GM18867 (cell line): ENCODE measurements at regions not wholly inside any gene's neighbourhood (a gene's known extent, or its start where the extent isn't known, plus 50 kb on each side); places are given as distances from the start of the nearest gene placed in this dataset.
"Not testable (repeated sequence)": the region's sequence is repeated elsewhere in the genome, so short reads cannot be mapped to it uniquely, and the experiment has no call there.

ENCODE experiments used
- ATAC-seq: cut with Tn5 transposase; IDR thresholded peaks from one replicate; pipeline ENCODE4 v1.9.1; 2021; ENCODE audit warnings: mild to moderate bottlenecking, moderate library complexity; ENCODE audit not compliant: unreplicated experiment

DNA sequence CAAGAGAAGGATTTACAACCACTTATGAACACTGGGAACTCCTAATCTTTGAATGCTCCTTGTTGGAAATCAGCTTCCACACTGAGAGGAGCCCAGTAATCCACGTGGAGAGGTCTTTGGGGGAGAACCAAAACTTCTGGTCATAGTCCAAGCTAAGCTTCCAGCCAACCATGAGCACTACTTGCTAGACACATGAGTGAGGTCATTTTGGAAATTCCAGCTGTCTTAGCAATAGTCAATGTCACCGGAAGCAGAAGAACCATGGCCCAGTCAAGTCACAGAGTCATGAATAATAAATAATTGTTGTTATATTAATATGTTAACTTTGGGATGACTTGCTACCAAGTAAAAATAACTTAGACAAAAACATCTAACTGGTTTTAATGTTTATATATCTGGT lies 324.9 kb upstream of the SGCG start:
- ATAC-seq = no peak

DNA sequence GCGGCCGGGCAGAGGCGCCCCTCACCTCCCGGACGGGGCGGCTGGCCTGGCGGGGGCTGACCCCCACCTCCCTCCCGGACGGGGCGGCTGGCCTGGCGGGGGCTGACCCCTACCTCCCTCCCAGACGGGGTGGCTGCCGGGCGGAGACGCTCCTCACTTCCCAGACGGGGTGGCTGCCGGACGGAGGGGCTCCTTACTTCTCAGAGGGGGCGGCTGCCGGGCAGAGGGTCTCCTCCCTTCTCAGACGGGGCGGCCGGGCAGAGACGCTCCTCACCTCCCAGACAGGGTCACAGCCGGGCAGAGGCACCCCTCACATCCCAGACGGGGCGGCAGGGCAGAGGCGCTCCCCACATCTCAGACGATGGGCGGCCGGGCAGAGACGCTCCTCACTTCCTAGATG lies 321.8 kb upstream of the SGCG start:
- ATAC-seq = not testable (repeated sequence)

DNA sequence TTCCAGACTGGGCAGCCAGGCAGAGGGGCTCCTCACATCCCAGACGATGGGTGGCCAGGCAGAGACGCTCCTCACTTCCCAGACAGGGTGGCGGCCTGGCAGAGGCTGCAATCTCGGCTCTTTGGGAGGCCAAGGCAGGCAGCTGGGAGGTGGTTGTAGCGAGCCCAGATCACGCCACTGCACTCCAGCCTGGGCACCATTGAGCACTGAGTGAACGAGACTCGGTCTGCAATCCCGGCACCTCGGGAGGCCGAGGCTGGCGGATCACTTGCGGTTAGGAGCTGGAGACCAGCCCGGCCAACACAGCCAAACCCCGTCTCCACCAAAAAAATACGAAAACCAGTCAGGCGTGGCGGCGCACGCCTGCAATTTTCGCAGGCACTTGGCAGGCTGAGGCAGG lies 321.4 kb upstream of the SGCG start:
- not testable (repeated sequence) for ATAC-seq

DNA sequence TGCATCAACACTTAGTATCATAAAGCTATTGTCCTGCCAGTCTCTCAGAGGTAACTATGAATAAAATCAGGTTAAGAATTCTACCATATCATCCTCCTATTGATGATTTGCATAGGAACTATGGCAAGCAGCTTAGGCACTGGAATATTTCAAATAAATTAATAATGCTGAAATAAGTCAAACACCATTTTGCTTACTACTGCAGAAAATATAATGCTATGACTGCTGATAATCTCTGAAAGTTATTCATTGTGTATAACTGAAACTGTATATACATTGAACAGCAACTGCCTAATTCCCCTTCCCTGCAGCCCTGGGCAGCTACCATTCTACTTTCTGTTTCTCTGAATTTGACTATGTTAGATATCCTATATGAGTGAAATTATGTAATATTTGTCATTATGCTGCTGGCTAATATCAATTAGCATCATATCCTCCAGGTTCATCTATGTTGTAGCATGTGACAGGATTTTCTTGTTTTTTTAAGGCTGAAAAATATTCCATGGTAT lies 318.8 kb upstream of the SGCG start:
- no peak for ATAC-seq

DNA sequence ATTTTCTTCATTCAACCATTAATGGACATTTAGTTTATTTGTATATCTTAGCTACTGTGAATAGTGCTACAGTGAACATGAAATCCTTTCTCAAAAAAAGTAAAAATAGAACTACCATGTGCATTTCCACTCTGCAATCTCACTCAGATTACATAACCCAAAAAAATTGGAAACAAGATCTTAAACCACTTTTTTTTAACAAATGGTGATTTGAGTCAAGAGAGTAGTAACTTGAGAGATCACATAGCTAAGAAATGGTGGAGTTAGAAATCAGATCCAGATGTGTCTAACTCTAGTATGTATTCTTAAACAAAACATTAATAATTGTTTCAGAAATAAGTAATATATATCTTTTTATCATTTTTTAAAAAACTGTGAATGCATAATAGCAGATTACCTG lies 318.3 kb upstream of the SGCG start:
- ATAC-seq = no peak

DNA sequence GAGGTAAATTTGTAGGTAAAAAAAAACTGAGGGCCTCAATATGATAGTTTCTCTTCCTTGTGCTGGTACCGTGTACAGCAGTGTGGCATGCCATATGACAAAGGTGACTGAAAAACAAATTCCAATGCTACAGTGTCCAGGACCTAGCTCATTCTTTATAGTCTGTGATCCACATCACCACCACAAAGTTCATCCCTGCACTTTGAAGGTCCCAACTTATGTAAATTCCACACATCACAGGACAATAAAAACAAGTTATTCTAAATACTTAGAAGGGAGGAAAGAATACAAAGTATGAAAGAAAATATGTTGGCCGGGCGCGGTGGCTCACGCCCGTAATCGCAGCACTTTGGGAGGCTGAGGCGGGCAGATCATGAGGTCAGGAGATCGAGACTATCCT lies 314.6 kb upstream of the SGCG start:
- ATAC-seq = no peak

DNA sequence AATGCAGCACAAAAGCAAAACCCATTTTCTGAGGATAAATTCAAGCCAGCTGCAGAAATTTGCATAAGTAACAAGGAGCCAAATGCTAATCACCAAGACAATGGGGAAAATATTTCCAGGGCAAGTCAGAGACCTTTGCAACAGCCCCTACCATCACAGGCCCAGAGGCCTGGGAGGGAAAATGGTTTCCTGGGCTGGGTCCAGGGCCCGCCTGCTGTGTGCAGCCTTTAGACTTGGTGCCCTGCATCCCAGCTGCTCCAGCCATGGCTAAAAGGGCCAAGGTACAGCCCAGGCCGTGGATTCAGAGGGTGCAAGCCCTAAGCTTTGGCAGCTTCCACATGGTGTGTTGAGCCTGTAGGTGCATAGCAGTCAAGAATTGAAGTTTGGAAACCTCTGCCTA lies 309.5 kb upstream of the SGCG start:
- no peak for ATAC-seq

DNA sequence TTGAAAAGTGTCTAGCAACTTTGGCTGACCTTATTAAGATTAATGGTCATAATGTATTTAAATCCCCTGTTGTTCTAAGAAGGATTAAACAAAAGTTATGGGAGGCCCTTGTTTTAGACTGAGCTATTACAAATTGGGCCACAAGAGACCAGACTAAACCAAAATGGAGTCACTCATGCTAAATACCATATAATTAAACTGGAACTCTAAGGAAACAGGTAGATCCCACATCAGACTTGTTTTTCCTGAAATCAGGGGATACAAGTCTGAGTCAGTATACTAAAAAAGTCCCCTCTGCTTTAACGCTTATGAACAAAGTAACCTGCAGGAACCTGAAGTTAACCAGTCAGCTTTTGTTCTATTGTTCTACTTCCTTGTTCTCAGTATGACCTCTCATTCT lies 305.9 kb upstream of the SGCG start:
- ATAC-seq = no peak

DNA sequence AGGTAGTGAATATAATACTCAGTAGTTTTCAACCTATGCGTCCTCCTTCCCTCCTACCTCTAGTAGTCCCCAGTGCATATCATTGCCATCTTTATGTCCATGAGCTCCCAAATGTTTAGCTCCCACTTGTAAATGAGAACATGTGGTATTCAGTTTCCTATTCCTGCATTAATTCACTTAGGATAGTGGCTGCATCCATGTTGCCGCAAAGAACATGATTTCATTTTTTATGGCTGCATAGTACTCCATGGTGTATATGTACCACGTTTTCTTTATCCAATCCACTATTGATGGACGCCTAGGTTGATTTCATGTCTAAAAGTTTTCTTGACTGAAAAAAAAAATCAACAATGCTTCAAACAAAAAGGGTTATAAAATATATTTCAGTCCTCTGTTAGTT lies 303.4 kb upstream of the SGCG start:
- no peak for ATAC-seq

DNA sequence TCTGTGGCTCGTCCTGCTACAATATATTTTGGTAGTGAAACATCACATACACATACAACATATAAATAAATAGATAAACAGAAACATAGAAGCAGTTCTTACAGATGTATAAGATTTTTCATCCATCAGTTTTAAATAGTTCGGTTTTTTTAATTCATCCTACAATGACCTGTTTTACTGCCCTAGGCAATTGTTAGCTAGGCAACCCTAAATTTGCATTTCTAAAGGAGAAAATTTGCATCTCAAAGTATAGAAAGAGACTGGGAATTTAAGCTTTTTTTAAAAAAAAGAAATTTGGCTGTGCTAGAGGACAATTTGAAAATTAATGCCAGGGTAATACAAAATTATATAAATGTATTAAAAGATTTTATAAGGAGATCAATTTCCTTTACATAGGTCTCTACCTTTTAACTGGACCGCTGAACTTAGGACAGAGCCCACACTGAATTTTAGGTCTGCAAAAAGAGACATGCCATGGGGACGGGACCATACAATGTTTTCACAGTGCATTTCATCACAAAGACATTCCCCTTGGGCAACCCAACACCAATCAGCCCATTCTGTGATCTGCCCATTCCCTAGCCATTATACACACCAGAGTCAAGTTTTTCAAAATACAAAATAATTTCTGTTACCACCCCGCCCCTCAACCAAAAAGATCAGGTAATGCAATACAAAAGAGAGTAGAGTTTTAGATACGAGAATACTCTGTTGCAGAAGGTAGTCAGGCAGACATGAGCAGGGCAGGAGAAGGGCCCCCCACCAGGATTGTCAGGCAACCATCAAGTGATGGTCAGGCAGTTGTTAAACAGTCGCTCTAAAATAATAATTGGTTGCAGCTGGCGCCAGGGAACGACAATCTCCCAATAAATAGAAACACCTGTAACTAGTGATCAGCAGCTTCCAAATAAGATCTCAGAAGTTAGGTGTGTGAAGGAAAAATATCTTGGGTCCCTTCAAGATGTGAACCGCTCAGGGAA lies 299.7 kb upstream of the SGCG start:
- ATAC-seq = no peak

DNA sequence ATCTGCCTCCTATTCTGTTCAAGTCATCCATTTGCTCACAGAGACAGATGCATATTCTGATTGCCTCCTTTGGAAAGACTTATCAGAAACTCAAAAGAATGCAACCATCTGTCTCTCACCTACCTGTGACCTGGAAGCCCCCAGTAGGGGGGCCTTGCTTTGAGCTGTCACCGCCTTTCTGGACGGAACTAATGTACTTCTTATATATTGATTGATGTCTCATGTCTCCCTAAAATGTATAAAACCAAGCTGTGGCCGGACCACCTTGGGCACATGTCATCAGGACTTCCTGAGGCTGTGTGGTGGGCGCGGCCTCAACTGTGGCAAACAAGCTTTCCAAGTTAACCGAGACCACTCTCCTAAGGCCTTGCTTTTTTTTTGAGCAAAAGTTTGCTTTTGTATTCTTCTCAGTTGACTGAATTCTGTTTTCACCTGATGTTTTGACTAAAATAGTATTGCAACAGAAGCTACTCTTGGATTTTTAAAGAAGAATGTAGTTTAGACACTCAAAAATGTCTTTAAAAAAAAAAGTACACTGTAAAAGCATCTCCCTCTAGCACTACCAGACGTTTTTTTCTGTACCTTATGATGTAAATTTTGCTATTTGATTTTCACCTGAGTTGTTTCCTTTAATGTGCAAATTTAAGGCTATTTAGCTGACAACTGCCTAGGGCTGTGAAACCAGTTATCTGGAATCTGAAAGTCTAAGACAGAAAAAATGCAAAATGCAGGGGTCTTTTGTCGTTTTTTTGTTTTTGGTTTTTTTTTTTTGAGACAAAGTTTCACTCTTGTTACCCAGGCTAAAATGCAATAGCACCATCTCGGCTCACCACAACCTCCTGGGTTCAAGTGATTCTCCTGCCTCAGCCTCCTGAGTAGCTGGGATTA lies 298.8 kb upstream of the SGCG start:
- not testable (repeated sequence) for ATAC-seq

DNA sequence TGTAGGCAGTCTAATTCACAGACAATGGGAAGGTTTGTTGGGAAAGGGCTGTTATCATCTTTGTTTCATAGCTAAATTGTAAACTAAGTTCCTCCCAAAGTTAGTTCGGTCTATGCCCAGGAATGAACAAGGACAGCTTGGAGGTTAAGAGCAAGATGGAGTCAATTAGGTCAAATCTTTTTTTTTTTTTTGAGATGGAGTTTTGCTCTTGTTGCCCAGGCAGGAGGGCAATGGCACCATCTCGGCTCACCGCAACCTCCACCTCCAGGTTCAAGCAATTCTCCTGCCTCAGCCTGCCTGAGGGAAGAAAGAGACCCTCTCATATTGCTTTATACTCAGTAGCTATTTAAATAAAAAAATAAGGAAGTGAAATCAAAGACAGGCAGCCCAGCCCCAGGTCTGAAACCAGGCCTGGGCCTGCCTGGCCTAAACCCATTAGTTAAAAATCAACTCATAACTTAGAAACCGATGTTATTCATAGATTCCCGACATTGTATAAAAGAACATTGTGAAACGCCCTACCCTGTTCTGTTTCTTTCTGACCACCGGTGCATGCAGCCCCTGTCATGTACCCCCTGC lies 297.4 kb upstream of the SGCG start:
- no peak for ATAC-seq

DNA sequence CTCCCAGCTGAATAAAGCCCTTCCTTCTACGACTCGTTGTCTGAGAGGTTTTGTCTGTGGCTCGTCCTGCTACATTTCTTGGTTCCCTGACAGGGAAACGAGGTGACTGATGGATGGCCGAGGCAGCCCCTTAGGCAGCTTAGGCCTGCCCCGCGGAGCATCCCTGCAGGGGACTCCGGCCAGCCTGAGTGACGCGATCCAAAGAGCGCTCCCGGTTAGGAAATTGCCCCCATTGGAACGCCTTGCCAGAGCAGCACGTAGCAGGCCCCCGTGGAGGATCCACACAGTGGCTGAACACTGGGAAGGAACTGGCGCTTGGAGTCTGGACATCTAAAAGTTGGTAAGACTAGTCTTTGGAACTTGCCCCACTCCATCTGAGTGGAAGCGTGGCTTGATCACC lies 296.8 kb upstream of the SGCG start:
- no peak for ATAC-seq

DNA sequence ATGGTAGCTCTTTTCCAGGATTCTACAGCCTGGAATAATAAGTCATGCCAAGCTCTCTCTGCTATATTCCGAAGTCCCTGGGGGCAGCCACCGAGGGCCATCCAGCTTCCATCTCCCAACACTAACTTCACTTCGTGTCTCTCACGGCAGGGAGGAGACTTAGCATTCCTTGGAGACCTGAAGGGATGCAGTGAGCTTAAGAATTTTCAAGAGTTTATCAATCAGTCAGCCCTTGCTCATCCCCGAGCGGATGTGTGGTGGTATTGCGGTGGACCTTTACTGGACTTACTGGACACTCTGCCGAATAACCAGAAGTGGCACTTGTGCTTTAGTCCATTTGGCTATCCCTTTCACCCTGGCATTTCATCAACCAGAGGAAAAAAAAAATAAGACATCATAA lies 294.7 kb upstream of the SGCG start:
- not testable (repeated sequence) for ATAC-seq

DNA sequence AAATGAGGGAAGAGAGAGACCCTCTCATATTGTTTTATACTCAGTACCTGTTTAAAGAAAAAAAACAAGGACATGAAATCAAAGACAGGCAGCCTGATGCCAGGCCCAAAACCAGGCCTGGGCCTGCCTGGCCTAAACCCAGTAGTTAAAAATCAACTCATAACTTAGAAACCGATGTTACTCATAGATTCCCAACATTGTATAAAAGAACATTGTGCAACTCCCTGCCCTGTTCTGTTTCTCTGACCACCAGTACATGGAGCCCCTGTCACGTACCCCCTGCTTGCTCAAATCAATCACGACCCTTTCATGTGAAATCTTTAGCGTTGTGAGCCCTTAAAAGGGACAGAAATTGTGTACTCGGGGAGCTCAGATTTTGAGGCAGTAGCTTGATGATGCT lies 291.4 kb upstream of the SGCG start:
- not testable (repeated sequence) for ATAC-seq

DNA sequence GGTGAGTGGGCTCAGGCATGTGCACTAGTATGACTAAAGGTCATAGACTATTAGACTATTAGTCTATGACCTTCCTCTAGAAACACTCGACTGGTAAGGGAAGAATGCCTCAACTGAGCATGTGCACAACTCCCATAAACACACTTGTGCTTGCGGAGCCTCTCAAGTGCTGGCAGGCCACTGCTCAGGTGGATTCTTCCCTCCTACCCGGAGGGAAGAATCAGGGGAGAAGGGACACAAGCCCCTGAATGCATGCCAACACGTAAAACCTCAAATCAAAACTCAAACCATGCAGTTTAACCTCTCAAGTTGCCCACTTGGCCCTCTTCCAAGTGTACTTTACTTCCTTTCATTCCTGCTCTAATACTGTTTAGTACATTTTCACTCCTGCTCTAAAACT lies 287.6 kb upstream of the SGCG start:
- no peak for ATAC-seq

DNA sequence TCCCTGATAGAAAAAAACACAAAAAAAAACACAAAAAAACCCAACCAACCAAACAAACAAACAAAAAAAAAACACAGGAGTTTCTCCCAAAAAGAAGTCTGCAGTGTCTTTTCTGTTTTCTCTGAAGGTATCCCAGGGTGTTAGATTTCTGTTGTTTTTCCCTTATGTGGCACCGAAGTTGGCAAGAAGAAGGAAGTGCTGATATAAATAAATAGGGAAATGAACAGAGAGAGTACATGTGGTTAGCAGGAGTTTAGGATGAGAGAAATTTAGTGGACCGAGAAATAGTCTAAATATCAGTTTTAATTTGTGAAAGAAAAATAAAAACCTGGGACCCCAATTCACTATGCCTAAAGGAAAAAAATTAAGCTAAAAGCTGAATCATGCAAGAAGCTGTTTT lies 287.0 kb upstream of the SGCG start:
- no peak for ATAC-seq

DNA sequence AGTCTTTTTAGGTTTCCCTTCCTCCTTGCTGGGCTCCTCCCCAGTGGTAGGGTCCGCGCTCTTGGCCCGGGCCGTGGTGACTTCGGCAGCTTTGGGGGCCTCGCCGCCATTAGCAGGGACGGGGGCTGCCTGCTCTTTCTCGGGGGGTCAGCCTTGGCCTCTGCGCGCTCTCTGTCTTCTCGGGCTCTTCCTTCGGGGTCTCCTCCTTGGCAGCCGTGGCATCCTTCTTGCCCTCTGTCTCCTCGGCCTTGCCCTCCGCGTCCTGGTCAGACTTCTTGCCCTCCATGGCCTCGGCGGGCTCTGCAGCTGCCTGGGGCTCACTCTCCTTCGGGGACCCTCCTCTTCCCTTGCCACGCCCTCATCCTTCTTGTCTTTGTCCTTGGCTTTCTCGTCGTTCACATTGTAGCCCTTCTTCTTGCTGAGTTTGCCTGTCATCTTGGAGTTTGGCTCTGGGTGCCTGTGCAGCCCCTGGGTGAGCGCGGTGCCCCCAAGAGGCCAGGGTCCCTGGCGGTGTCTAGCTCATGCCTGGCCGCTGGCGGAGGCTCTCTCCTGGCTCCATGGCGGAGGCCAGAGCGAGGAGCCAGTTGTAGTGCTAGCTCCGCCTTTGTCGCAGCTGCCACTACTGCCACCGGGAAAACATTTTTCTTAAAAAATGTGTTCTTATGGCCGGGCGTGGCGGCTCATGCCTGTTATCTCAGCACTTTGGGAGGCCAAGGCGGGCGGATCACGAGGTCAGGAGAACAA lies 283.0 kb upstream of the SGCG start:
- no peak for ATAC-seq

DNA sequence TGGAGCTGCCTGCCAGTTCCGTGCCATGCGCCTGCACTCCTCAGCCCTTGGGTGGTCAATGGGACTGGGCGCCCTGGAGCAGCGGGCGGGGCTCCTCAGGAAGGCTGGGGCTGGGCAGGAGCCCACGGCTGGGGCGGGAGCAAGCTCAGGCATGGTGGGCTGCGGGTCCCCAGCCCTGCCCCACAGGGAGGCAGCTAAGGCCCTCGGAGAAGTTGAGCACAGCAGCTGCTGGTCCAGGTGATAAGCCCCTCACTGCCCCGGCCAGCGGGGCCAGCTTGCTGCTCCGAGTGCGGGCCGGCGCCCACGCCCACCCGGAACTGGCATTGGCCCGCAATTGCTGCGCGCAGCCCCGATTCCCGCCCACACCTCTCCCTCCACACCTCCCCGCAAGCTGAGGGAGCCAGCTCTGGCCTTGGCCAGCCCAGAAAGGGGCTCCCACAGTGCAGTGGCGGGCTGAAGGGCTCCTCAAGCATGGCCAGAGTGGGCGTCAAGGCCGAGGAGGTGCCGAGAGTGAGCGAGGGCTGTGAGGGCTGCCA lies 280.3 kb upstream of the SGCG start:
- ATAC-seq = not testable (repeated sequence)

DNA sequence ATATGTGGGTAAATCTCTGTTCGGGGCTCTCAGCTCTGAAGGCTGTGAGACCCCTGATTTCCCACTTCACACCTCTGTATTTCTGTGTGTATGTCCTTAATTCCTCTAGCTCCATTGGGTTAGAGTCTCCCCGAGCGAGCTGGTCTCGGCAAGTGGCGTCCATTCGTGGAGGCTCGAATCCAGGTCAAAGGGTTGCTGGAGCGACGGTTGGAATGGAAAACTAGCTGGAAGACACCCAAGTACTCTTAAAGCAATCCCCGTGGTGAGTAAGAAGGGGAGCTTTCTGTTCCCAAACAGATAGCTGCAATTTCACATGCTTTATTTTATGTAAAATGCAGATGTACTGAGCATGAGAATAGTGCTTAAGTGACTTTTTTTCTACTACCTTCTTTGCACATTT lies 277.5 kb upstream of the SGCG start:
- no peak for ATAC-seq
